HG03575 (cell line): ENCODE measurements at regions not wholly inside any gene's neighbourhood (a gene's known extent, or its start where the extent isn't known, plus 50 kb on each side); places are given as distances from the start of the nearest gene placed in this dataset.

Source experiments
- ATAC-seq: cut with Tn5 transposase; IDR thresholded peaks from one replicate; pipeline ENCODE4 v1.9.1; 2021; ENCODE audit not compliant: unreplicated experiment, insufficient number of reproducible peaks, low FRiP score; ENCODE audit errors: extremely low read depth

DNA sequence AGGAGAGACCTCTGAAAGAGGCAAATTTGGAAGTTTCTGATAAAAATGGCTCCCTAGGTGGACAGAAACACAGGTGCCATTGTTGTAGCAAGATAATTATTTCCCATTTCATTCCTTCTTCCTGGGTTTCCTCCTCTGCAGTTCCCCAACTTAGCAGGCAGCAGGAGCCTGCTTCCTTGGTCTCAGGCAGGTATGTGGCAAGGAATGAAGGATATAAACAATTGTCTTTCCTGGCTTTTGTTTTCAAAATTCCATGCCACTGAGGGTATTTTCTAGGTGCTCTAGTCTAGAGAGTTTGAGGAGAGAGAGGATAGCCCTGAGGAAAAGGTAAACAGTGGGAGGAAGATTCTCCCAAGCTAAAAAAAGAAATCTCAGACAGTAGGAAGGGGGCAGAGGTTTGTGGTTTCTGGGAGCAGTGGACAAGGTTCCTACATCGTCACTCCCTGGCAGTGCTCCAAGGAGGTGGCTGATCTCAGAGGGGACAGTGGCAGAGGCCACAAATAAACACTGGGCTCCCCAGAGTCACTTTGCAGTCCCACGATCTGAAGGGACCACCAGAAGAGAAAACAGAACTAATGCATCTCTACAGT lies 82.6 kb upstream of the IGF1 start:
- ATAC-seq, result no peak

DNA sequence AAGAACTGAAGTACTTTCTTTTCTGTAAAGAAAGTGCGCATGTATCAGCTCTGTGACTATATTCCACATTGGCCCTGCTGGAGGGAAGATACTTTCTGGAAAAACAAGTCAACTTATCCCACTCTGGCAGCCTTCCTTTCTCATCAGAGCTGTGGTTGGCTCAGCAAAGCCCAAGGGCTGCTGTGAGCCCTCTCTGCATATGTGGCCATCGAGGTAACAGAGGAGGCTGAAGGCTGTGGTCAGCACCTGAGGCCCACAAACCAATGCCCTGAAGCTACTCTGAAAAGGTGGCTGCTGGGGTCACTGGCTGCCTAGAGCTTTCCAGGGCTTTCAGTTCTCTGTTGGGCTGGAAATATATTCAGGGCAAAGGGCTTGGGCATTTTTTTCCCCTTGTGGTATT lies 70.8 kb upstream of the IGF1 start:
- ATAC-seq, result no peak

DNA sequence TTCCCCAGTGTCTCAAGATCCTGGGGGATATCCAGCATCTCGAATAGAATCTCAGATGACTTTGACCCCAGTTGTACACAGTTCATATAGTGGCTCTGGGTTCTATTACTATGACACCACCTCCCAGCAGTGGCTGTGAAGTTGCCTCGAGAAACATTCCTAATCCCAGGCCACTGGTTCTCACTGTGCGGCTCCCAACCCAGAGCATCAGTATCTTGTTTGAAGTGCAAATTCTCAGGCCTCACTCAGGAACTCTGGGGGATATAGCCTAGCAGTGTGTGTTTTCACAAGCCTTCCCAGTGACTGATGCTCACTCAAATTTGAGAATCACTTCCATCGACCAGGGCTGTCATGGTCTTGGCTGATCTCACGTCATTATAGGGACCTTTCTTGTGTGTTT lies 69.3 kb upstream of the IGF1 start:
- no peak for ATAC-seq

DNA sequence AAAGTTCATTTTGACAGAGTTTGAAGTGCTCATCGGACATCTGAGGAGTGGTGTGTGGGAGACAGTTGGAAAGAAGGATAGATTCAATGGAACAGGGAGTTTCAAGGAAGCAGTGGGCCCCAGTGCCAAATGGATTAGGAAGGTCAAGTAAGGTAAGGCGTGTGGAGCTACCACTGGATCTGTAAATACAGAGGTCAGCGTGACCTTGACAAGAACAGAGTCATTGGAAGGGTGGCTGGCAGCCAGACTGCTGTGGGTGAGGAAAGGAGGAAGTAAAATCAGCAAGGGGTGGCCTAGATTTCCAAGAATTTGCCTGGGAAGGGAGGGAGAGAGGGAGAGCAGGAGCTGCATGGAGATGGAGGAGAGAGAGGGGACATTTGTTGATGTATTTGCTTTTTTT lies 68.2 kb upstream of the IGF1 start:
- ATAC-seq, result no peak

DNA sequence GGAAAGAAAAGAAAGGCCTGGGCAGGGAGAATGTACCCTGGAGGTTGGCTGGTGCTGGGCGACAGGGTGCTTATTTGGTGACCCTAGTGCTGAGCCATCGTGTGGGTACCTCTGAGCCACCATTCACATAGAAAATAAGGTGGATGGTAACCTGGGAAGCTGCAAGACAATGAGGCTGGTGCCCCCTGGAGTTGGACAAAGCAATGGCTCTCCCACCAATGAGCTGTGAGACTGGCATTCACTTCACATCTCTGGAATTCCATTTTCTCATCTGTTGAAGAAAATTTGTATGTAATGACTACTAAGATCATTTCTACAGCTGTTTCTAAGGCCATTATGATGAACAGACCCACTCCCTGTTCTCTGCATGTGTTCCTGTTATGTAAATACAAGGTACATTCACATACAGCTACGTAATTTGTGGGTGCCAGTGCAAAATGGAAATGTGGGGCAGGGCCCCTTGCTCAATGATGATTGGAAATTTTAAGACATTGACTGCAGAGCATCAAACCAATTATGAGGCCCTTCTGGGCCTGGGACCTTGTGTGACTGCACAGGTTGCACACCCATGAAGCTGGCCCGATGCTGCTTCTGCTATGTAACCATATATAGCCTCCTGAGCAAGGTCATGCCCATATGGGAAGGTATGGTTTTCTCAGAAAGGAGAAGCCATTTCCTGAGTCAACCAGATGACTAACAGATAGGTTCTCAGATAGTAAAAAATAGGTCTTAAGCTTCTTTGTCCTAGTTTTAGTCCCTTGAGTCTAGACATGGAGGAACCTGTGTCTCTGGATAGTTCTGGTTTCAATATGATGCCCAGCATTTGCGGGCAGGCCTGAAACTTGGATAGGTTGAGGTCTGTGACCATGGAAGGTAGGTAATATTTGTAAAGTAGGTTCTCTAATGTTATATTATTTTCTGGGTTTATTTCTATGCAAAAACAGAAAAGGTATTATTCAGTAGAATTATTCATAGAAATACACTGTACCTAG lies 63.4 kb upstream of the IGF1 start:
- no peak for ATAC-seq

DNA sequence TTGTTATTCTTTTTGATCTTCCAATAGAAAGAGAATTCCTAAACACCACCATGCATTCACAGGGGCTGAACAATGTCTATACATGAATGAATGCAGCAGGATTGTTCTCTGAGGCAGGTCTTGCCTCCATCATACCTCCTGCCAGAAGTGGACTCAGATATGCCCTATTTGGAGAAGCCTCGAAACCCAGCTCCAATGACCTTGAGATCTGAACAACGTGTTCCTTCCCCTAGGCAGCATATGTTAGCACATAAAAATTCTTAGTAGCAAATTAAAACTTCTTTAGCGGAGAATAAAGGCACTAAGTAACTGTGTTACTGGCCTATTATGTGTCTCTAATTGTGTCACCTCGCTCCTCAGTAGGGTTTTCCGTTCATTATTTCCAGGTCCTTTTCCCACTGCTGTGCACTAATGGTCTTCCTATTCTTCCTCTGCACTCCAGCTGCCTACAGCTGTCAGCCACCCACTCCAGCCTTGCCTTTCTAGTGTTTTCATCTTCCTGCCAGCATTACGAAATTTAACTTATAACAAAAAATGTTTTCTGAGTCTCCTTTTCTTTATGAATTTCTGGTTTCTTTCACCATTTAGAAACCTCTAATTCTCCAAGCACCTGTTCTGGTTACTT lies 62.6 kb upstream of the IGF1 start:
- no peak for ATAC-seq

DNA sequence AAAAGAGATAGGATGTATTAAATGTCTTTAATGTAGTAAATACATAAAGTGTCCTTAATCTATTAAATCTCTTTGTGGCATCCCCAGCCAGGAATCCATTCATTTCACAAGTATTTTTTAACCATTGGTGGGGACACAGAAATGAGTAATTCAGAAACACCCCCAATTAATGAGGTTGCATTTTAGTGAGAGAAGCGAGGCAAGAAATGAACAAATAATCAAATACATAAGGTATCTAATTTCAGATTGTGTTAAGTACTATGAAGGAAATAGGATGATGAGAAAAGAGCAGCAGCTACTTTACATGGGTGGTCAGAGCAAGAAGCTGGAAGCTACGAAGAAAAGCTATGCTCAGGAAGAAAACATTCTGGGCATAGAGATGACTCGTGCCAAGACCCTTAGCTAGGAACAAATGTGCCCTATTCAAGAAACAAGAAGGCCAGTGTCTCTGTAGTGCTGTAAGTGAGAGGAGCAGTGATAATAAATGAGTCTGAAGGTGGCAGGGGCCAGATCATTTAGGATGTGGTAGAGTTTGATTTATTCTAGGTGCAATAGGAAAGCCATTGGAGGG lies 60.5 kb upstream of the IGF1 start:
- ATAC-seq, result no peak

DNA sequence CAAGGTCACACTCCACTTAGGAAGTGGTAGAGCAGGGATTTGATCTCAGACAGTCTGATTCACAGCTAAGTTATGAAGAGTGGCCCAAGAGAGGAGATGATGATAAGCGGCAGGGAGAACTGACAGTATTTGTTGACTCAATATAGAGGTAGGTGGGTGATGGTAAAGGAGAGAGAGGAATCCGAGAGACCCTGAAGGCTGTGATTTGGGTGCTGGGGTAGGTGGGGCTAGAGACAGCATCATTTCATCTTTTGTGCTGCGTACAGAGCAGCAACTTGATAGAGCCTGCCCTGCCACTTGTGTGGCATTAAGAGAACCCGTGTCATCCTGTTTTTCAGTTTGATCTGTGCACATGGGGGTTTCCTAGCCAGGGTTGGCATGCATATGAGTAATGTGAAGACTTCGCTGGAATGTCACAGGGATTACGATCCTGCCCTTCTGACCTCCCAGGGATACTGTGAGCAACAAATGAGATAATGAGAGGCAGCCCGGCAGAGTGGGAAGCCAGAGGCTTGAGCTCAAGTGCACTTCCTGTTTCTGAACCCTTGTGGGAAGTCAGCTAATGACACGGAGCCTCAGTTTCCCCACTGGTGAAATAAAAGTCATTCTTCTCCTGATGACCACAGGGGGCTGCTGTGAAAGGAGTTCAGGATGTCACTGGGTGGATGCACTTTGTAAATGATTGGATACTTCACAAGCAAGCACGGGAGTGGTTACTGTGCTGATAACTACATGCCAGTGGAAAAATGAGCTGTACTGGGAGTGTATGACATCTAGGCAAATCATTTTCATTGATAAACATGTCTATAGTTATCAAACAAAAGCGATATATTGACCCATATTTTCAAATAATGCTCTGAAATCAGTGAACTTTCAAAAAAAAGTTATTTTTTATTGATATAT lies 59.5 kb upstream of the IGF1 start:
- no peak for ATAC-seq

DNA sequence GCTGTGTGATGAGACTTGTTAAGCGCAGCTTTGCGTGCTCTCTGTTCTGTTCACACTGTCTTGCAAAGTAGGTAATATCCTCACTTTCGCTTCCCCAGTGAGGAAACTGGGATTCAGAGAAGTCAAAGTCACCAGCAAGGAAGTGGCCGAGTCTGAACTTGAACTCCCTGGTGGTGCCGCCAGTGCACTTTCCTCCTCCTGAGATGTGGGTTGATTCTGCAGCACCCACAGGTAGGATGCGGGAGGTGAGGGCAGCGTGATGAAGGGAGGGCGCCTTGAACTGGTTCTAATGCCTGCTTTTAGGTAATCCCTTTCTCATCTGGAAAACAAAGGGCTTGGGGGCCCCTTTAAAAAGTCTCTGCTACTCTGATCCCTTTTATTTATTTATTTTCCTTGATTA lies 54.9 kb upstream of the IGF1 start:
- no peak for ATAC-seq

DNA sequence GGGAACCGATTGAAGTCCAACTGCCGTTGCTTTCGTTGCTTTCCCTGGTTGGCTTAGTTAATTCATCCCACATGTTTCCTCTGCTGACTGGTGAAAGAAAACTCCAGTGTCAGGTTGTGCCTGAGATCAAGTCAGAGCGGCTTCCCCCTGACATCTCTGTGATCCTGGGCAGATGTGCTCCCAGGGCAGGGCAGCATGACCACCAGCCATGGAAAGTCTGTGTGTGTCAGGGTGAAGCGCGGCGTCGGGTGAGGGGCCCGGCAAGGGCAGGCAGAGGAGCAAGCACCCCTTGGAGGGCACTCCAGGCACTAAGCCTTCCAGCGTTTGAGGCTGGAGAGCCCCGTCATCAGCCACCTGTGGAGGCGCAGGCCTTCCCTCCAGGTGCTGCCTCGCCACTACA lies 54.5 kb upstream of the IGF1 start:
- no peak for ATAC-seq

DNA sequence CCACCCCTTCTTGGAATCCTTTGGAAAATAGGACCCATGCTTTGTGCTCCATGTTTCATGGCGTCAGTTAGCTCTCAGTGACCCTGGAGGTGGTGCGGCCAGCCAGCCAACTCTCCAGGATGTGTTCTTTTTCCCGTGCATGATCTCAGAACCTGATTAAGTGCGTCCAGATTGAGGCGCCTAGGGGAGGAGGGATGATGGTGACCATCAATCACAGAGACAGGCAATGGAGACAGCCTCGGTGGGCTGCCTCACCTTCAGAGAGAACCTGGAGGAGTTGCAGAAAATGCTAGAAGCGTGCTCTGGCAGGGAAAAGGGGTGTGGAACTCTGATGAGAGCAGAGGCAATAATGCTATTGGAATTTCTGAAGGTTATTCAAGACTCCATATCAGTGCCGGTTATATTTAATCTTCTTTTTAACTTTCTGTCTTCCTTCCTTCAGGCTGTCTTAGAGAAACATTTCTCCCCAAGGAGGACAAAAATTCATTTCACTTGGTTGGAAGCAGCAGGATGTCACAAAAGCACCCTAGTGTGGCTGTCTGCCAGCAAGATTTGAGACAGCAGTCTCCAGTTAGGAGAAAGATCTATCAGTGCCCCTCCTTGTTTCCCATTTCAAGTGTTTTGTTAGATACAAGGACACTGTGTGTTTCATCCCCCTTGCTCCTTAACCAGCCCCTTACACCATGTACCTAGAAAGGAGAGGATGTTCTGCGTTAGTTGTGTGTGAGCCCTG lies 53.3 kb upstream of the IGF1 start:
- no peak for ATAC-seq
